ENCODE measurements at regions not wholly inside any gene's neighbourhood (a gene's known extent, or its start where the extent isn't known, plus 50 kb on each side); places are given as distances from the start of the nearest gene placed in this dataset.

DNA sequence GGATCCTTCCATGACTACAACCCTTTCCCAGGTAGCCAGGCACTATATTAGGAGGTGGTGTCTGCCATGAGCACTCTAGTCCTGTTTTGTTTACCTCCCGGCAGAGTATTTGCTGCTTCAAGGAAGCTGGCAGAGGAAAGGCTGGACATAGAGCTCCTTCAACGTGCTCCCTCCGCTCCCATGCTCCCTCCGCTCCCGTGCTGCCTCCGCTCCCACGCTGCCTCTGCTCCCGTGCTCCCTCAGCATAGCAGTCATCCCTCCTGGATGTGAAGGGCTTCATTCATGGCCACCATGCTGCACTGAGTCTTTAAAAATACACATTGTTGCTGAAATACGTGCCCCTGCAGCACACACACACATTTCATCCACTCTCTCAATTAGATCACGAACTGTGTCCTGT lies 181.9 kb upstream of the MYT1L start:
- TF ChIP-seq, protein P1, sequence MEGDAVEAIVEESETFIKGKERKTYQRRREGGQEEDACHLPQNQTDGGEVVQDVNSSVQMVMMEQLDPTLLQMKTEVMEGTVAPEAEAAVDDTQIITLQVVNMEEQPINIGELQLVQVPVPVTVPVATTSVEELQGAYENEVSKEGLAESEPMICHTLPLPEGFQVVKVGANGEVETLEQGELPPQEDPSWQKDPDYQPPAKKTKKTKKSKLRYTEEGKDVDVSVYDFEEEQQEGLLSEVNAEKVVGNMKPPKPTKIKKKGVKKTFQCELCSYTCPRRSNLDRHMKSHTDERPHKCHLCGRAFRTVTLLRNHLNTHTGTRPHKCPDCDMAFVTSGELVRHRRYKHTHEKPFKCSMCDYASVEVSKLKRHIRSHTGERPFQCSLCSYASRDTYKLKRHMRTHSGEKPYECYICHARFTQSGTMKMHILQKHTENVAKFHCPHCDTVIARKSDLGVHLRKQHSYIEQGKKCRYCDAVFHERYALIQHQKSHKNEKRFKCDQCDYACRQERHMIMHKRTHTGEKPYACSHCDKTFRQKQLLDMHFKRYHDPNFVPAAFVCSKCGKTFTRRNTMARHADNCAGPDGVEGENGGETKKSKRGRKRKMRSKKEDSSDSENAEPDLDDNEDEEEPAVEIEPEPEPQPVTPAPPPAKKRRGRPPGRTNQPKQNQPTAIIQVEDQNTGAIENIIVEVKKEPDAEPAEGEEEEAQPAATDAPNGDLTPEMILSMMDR (IDR thresholded peaks at IDR 0.05), result no peak
- no peak for TF ChIP-seq POLR2A (IDR thresholded peaks at IDR 0.05)
